IMR-90 (cell line): ENCODE measurements at regions not wholly inside any gene's neighbourhood (a gene's known extent, or its start where the extent isn't known, plus 50 kb on each side); places are given as distances from the start of the nearest gene placed in this dataset. TPM values are rescaled to one million over a fixed set of nuclear protein-coding genes. Genes with fewer than 3 reads are reported as not detected.
"Not testable (repeated sequence)": the region's sequence is repeated elsewhere in the genome, so short reads cannot be mapped to it uniquely, and the experiment has no call there.

Experiments
- ATAC-seq: fragments of 200-7000 bp; cut with Tn5 transposase; 2 replicates; pipeline ENCODE4 v1.9.1; 2020; ENCODE audit warnings: low read depth, mild to moderate bottlenecking, moderate library complexity
- BruUV-seq: library from RNA; stranded (reverse); fragments of 400-500 nt; replicated peaks from 2 replicates; lab custom pipeline; 2021; lab: Mats Ljungman, UMichigan
- CTCF ChIA-PET: fragments of 300-600 bp; formaldehyde crosslinking; extraction: SDS; loops from one replicate; lab custom pipeline; 2021; ENCODE audit warnings: antibody characterized with exemption; lab: Yijun Ruan, JAX
- POLR2A ChIA-PET: fragments of 300-600 bp; sonication (Branson Sonifier 250); formaldehyde crosslinking; loops from one replicate; lab custom pipeline; 2022; ENCODE audit warnings: antibody characterized with exemption; ENCODE audit not compliant: unreplicated experiment; lab: Charles Lee
- DNase-seq: peaks from one replicate; pipeline ENCODE4 v3.0.0; 2013
- H2AFZ ChIP-seq: replicated peaks from 2 replicates; pipeline ENCODE3; 2013; ENCODE audit warnings: low read length, mild to moderate bottlenecking; ENCODE audit not compliant: poor library complexity
- H2AK5ac ChIP-seq: 2 replicates; pipeline ENCODE4 v1.6.1; 2013; ENCODE audit warnings: low read depth, low read length, inconsistent platforms
- H2AK9ac ChIP-seq: replicated peaks from 2 replicates; pipeline ENCODE3; 2013; ENCODE audit warnings: mild to moderate bottlenecking, low read depth, low read length, moderate library complexity; ENCODE audit not compliant: poor library complexity
- H2BK120ac ChIP-seq: 2 replicates; pipeline ENCODE4 v1.6.1; 2013; ENCODE audit warnings: low read depth, low read length, inconsistent platforms
- H2BK15ac ChIP-seq: 3 replicates; pipeline ENCODE4 v1.6.1; 2013; ENCODE audit warnings: low read depth, low read length, inconsistent platforms
- H2BK20ac ChIP-seq: 2 replicates; pipeline ENCODE4 v1.6.1; 2013; ENCODE audit warnings: low read depth, mild to moderate bottlenecking, inconsistent platforms, low read length, moderate library complexity
- H2BK5ac ChIP-seq: 2 replicates; pipeline ENCODE4 v1.6.1; 2013; ENCODE audit warnings: mild to moderate bottlenecking, low read depth, low read length, inconsistent platforms; ENCODE audit not compliant: poor library complexity, severe bottlenecking
- H3K14ac ChIP-seq: replicated peaks from 2 replicates; pipeline ENCODE4 v1.6.1; 2013; ENCODE audit warnings: low read depth, low read length, inconsistent platforms
- H3K18ac ChIP-seq: 2 replicates; pipeline ENCODE4 v1.6.1; 2013; ENCODE audit warnings: low read depth, low read length, control low read depth
- H3K23ac ChIP-seq: 2 replicates; pipeline ENCODE4 v1.6.1; 2013; ENCODE audit warnings: low read depth, low read length, inconsistent platforms
- H3K27ac ChIP-seq: 2 replicates; pipeline ENCODE4 v1.5.1; 2013; ENCODE audit warnings: mild to moderate bottlenecking, control low read depth, low read length; ENCODE audit not compliant: insufficient read depth
- H3K27me3 ChIP-seq: 2 replicates; pipeline ENCODE4 v1.6.1; 2013; ENCODE audit warnings: low read length; ENCODE audit not compliant: control insufficient read depth, insufficient read depth
- H3K36me3 ChIP-seq: 2 replicates; pipeline ENCODE4 v1.6.1; 2013; ENCODE audit warnings: low read length, mixed read lengths; ENCODE audit not compliant: control insufficient read depth, insufficient read depth
- H3K4ac ChIP-seq: 2 replicates; pipeline ENCODE4 v1.6.1; 2013; ENCODE audit warnings: low read depth, low read length, inconsistent platforms
- H3K4me1 ChIP-seq: 2 replicates; pipeline ENCODE4 v1.6.1; 2013; ENCODE audit warnings: low read length, mixed read lengths; ENCODE audit not compliant: control insufficient read depth, insufficient read depth
- H3K4me2 ChIP-seq: 2 replicates; pipeline ENCODE4 v1.6.1; 2013; ENCODE audit warnings: low read depth, mild to moderate bottlenecking, control low read depth, low read length, moderate library complexity
- H3K4me3 ChIP-seq: 2 replicates; pipeline ENCODE4 v1.5.1; 2013; ENCODE audit warnings: low read depth, mild to moderate bottlenecking, control low read depth, low read length, moderate library complexity; ENCODE audit not compliant: insufficient read depth
- H3K56ac ChIP-seq: 2 replicates; pipeline ENCODE4 v1.6.1; 2013; ENCODE audit warnings: low read length, inconsistent platforms; ENCODE audit not compliant: insufficient read depth; ENCODE audit errors: extremely low read depth
- H3K79me1 ChIP-seq, 2 experiments: 2 replicates each; pipeline ENCODE4 v1.6.1; 2013; ENCODE audit warnings: low read length in 2 of 2, inconsistent platforms in 1 of 2, low read depth in 1 of 2
- H3K9ac ChIP-seq: 2 replicates; pipeline ENCODE4 v1.6.1; 2013; ENCODE audit warnings: low read depth, low read length, control low read depth
- H3K9me1 ChIP-seq: 2 replicates; pipeline ENCODE4 v1.6.1; 2013; ENCODE audit warnings: low read length, inconsistent platforms; ENCODE audit not compliant: insufficient read depth
- H3K9me3 ChIP-seq: 2 replicates; pipeline ENCODE4 v1.6.1; 2013; ENCODE audit warnings: low read length; ENCODE audit not compliant: control insufficient read depth, insufficient read depth
- H4K20me1 ChIP-seq: 2 replicates; pipeline ENCODE4 v1.6.1; 2013; ENCODE audit warnings: low read length, inconsistent platforms; ENCODE audit not compliant: insufficient read depth
- H4K5ac ChIP-seq: 2 replicates; pipeline ENCODE4 v1.6.1; 2013; ENCODE audit warnings: mild to moderate bottlenecking, low read depth, low read length, control low read depth
- H4K8ac ChIP-seq, 2 experiments: 2 replicates each; pipeline ENCODE4 v1.6.1; 2013; ENCODE audit warnings: low read depth in 2 of 2, low read length in 2 of 2, control low read depth in 1 of 2, inconsistent platforms in 1 of 2
- H4K91ac ChIP-seq: 2 replicates; pipeline ENCODE4 v1.6.1; 2013; ENCODE audit warnings: low read depth, low read length, inconsistent platforms; ENCODE audit not compliant: insufficient read depth
- WGBS, 2 experiments: methylation state at CpG; one replicate each; pipeline versions ENCODE4 v1.1.5 to v1.1.7; 2013; ENCODE audit warnings: missing lambda C conversion rate in 2 of 2; ENCODE audit not compliant: insufficient read length in 1 of 2; ENCODE audit errors: extremely low coverage in 2 of 2; 5-methylcytosine and 5-hydroxymethylcytosine counted together
- dilution Hi-C: fragments of 300-500 bp; cut with HindIII; formaldehyde crosslinking; loops from one replicate; pipeline ENCODE4 v1.14.3; 2018; ENCODE audit warnings: low sequenced_read_pairs; ENCODE audit not compliant: unreplicated experiment
- in situ Hi-C: fragments of 300-500 bp; cut with MboI; formaldehyde crosslinking; loops from 3 replicates; pipeline ENCODE4 v1.14.3; 2019; ENCODE audit warnings: low sequenced_read_pairs, inconsistent platforms, mixed read lengths
- intact Hi-C: fragments of 100-400 bp; cut with micrococcal nuclease; formaldehyde crosslinking; loops from 2 replicates; pipeline ENCODE4 v1.10.0; 2022
- microRNA-seq, 2 experiments: library from miRNA; stranded (forward) in 1 of 2; unstranded in 1 of 2; fragments of 10-50 nt in 1 of 2; fragments of <30 nt in 1 of 2; gene quantifications in 1 of 2; microRNA quantifications in 1 of 2; one replicate each; pipeline versions ENCODE3 to v1.1.0; 2013 to 2020; ENCODE audit not compliant: insufficient read depth in 1 of 2, insufficient read length in 1 of 2, unreplicated experiment in 1 of 2
- small RNA-seq, 5 experiments: library from RNA; depleted of rRNA; stranded (forward); fragments of <200 nt; gene quantifications; one replicate each; pipeline ENCODE3, GENCODE V24; 2012

DNA sequence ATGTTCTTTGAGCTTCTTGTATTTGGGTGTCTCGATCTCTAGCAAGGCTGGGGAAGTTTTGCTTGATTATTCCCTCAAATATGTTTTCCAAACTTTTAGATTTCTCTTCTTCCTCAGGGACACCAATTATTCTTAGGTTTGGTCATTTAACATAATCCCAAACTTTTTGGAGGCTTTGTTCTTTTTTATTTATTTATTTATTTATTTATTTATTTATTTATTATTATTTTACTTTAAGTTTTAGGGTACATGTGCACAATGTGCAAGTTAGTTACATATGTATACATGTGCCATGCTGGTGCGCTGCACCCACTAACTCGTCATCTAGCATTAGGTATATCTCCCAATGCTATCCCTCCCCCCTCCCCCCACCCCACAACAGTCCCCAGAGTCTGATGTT lies 52.1 kb upstream of the POC5 start:
- dilution Hi-C loops, BruUV-seq, H2BK5ac ChIP-seq: not testable (repeated sequence)

More for the DNA sequence above, 52.1 kb upstream of the POC5 start:
- H3K14ac ChIP-seq, H4K8ac ChIP-seq, H4K20me1 ChIP-seq, H3K4me3 ChIP-seq, H3K9ac ChIP-seq, H2AK9ac ChIP-seq, H2AK5ac ChIP-seq, H3K4ac ChIP-seq, H2BK120ac ChIP-seq, H3K9me3 ChIP-seq, H3K79me1 ChIP-seq, H4K91ac ChIP-seq, H3K9me1 ChIP-seq, H3K56ac ChIP-seq, H3K23ac ChIP-seq, H3K27me3 ChIP-seq, H2BK15ac ChIP-seq, H4K5ac ChIP-seq, H3K4me1 ChIP-seq, CTCF ChIA-PET, ATAC-seq, in situ Hi-C loops, POLR2A ChIA-PET, H2BK20ac ChIP-seq, H2AFZ ChIP-seq, H3K4me2 ChIP-seq, H3K27ac ChIP-seq, intact Hi-C loops, DNase-seq, H3K36me3 ChIP-seq, H3K18ac ChIP-seq: not testable (repeated sequence)
- WGBS, 2 experiments: no CpG with 5 or more reads among the region's 3 CpGs

Small RNA genes in the stretch of these regions (microRNA-seq; reads per million reads assigned to microRNA genes)
- not detected for gene AC108120.2 (ENCODE audit: insufficient read depth, insufficient read length)

Small RNA genes in the stretch of these regions (small RNA-seq; reads per million reads assigned to genes)
- gene AC108120.2: 0 reads per million in 5 experiments
